ENCODE measurements at regions not wholly inside any gene's neighbourhood (a gene's known extent, or its start where the extent isn't known, plus 50 kb on each side); places are given as distances from the start of the nearest gene placed in this dataset.

GRCh38 chr6:153790048-153790447, 249.0 kb upstream of the OPRM1 start:
- TF ChIP-seq EZH2 (IDR thresholded peaks at IDR 0.05) (no peak), CTCF (IDR thresholded peaks at IDR 0.05) (no peak)

All from neural progenitor cell (in vitro differentiated cells).